ENCODE measurements at regions not wholly inside any gene's neighbourhood (a gene's known extent, or its start where the extent isn't known, plus 50 kb on each side); places are given as distances from the start of the nearest gene placed in this dataset.

DNA sequence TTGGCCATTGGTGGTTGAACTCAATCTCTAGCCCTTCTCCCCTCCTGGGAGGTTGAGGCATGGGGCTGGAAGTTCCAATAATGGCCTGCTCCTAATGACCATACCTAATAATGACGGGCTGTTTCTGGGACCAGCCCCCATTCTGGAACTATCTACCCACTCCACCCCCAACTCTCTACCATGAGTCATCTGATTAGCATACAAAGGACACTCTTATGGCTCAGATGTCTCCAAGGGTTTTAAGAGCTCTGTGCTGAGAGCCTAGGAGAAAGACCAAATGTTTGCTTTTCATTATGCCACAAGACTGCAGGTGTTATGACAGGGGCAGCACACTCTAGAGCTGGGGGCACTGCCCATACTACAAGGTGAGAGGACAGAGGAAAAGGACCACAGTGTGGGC is 137.0 kb upstream of the NCKAP5 start (continued):
- TF ChIP-seq, protein P1, sequence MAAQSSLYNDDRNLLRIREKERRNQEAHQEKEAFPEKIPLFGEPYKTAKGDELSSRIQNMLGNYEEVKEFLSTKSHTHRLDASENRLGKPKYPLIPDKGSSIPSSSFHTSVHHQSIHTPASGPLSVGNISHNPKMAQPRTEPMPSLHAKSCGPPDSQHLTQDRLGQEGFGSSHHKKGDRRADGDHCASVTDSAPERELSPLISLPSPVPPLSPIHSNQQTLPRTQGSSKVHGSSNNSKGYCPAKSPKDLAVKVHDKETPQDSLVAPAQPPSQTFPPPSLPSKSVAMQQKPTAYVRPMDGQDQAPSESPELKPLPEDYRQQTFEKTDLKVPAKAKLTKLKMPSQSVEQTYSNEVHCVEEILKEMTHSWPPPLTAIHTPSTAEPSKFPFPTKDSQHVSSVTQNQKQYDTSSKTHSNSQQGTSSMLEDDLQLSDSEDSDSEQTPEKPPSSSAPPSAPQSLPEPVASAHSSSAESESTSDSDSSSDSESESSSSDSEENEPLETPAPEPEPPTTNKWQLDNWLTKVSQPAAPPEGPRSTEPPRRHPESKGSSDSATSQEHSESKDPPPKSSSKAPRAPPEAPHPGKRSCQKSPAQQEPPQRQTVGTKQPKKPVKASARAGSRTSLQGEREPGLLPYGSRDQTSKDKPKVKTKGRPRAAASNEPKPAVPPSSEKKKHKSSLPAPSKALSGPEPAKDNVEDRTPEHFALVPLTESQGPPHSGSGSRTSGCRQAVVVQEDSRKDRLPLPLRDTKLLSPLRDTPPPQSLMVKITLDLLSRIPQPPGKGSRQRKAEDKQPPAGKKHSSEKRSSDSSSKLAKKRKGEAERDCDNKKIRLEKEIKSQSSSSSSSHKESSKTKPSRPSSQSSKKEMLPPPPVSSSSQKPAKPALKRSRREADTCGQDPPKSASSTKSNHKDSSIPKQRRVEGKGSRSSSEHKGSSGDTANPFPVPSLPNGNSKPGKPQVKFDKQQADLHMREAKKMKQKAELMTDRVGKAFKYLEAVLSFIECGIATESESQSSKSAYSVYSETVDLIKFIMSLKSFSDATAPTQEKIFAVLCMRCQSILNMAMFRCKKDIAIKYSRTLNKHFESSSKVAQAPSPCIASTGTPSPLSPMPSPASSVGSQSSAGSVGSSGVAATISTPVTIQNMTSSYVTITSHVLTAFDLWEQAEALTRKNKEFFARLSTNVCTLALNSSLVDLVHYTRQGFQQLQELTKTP (IDR thresholded peaks at IDR 0.05; ENCODE audit: low read depth in 1 of 2, partially characterized antibody in 2 of 2), result no peak
- TF ChIP-seq, protein P2, sequence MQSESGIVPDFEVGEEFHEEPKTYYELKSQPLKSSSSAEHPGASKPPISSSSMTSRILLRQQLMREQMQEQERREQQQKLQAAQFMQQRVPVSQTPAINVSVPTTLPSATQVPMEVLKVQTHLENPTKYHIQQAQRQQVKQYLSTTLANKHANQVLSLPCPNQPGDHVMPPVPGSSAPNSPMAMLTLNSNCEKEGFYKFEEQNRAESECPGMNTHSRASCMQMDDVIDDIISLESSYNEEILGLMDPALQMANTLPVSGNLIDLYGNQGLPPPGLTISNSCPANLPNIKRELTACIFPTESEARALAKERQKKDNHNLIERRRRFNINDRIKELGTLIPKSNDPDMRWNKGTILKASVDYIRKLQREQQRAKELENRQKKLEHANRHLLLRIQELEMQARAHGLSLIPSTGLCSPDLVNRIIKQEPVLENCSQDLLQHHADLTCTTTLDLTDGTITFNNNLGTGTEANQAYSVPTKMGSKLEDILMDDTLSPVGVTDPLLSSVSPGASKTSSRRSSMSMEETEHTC (IDR thresholded peaks at IDR 0.05), result no peak

DNA sequence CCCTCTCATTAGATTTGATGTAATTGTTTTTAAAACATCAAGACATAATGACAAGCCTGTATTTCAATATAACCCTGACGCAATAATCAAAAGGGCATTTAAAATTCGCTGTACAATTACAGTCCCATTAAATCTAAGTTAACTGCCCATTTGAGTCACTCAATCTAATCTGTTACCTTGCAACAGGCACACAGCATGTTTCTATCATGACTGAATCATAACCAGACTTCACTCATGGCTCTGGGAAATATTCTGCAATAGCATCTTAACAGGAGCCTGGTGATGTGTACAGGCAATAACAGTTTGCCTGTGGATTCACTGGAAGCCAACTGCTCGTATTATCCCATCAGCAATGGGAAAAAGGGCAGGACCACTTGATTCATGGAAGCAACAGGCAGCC is 142.3 kb upstream of the NCKAP5 start:
- Histone ChIP-seq H3K36me3 (ENCODE audit: control insufficient read depth, insufficient read depth, low read length) (no peaks in the 10 kb centered on the region), H3K4me3 (no peak overlapping the region), H3K9me3 (replicated peaks; ENCODE audit: control insufficient read depth, insufficient read depth, low read depth, low read length) (no peaks in the 10 kb centered on the region), H3K9me1 (ENCODE audit: control insufficient read depth, insufficient read depth, low read length) (no peaks in the 10 kb centered on the region), H4K20me1 (replicated peaks; ENCODE audit: control insufficient read depth, insufficient read depth, low read length) (no peaks in the 10 kb centered on the region), H3K27me3 (ENCODE audit: control insufficient read depth in 2 of 2, insufficient read depth in 2 of 2, low read length in 2 of 2) (no peaks in the 10 kb centered on the region), H3K4me1 (replicated peaks in 1 of 2; ENCODE audit: control insufficient read depth in 2 of 2, insufficient read depth in 2 of 2, low read length in 2 of 2) (no peaks in the 10 kb centered on the region), H2AFZ (ENCODE audit: low read depth, low read length) (no peak overlapping the region), H3K9ac (ENCODE audit: insufficient read depth in 1 of 2, low read depth in 2 of 2, low read length in 2 of 2) (no peak overlapping the region), H3K4me2 (ENCODE audit: insufficient read depth, low read length) (no peak overlapping the region), H3K79me2 (ENCODE audit: control insufficient read depth, insufficient read depth, low read length) (no peaks in the 10 kb centered on the region), H3K27ac (ENCODE audit: extremely low read depth, low read depth, low read length) (no peak overlapping the region)
- ChIA-PET CTCF (ENCODE audit: low intra/inter-chr PET ratio) (no interaction called here), POLR2A (interaction anchor here (0.6 kb wide), 1 partner anchor 152 kb away, joined by 3 read pairs; no protein-coding TSS in a partner anchor)
- FAIRE-seq (no peak), DNase-seq (ENCODE audit: extremely low read depth in 1 of 4, low spot score in 3 of 4) (no peak), ATAC-seq (no peak)
- BruUV-seq (replicated peaks), result no TSS peak
- intact Hi-C loops (cut with micrococcal nuclease), result no loop called here
- WGBS (ENCODE audit: insufficient coverage, low coverage, missing lambda C conversion rate), result 0% methylated on average over 3 of the region's 3 CpGs
- TF ChIP-seq BRD4 (IDR thresholded peaks at IDR 0.05) (no peak), ZNF316 (IDR thresholded peaks at IDR 0.05) (no peak), ZNF707 (CRISPR knock-in tag; conservative IDR thresholded peaks at IDR 0.05) (no peak)
- TF ChIP-seq, protein P3, sequence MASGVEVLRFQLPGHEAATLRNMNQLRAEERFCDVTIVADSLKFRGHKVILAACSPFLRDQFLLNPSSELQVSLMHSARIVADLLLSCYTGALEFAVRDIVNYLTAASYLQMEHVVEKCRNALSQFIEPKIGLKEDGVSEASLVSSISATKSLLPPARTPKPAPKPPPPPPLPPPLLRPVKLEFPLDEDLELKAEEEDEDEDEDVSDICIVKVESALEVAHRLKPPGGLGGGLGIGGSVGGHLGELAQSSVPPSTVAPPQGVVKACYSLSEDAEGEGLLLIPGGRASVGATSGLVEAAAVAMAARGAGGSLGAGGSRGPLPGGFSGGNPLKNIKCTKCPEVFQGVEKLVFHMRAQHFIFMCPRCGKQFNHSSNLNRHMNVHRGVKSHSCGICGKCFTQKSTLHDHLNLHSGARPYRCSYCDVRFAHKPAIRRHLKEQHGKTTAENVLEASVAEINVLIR (CRISPR knock-in tag; IDR thresholded peaks at IDR 0.05), result no peak
- in situ Hi-C loops (cut with MboI), result no loop called here
